H1 (cell line): ENCODE measurements at regions not wholly inside any gene's neighbourhood (a gene's known extent, or its start where the extent isn't known, plus 50 kb on each side); places are given as distances from the start of the nearest gene placed in this dataset.

Experiments
- CTCF ChIA-PET: fragments of 300-600 bp; sonication (Branson Sonifier 250); formaldehyde crosslinking; loops from one replicate; lab custom pipeline; 2021; ENCODE audit not compliant: partially characterized antibody; lab: Charles Lee
- POLR2A ChIA-PET: fragments of 300-600 bp; sonication (Branson Sonifier 250); formaldehyde crosslinking; loops from one replicate; lab custom pipeline; 2021; ENCODE audit warnings: inconsistent platforms; ENCODE audit not compliant: partially characterized antibody; lab: Charles Lee
- DNase-seq, 2 experiments: peaks; one replicate each; pipeline versions ENCODE4 v3.0.0 to v3.0.0-alpha.2; 2010 to 2022; ENCODE audit warnings: low spot score in 2 of 2, low read depth in 1 of 2, mixed read lengths in 1 of 2
- FAIRE-seq: peaks from 2 replicates; lab custom pipeline; 2011; peaks lifted over from hg19 to GRCh38; lab: Jason Lieb, UNC
- H2AFZ ChIP-seq: 2 replicates; pipeline ENCODE4 v1.8.1; 2012; ENCODE audit warnings: low read length, inconsistent platforms
- H2AK5ac ChIP-seq: 2 replicates; pipeline ENCODE4 v1.6.1; 2013; ENCODE audit warnings: low read depth, low read length
- H2BK120ac ChIP-seq: replicated peaks from 2 replicates; pipeline ENCODE3; 2013; ENCODE audit warnings: low read depth, low read length, inconsistent platforms
- H2BK12ac ChIP-seq: 2 replicates; pipeline ENCODE4 v1.6.1; 2013; ENCODE audit warnings: low read depth, low read length
- H2BK15ac ChIP-seq: 2 replicates; pipeline ENCODE4 v1.6.1; 2013; ENCODE audit warnings: low read length
- H2BK20ac ChIP-seq: 2 replicates; pipeline ENCODE4 v1.6.1; 2013; ENCODE audit warnings: low read length
- H2BK5ac ChIP-seq: 2 replicates; pipeline ENCODE4 v1.6.1; 2013; ENCODE audit warnings: low read depth, low read length
- H3K14ac ChIP-seq: 2 replicates; pipeline ENCODE4 v1.6.1; 2013; ENCODE audit warnings: inconsistent platforms; ENCODE audit not compliant: insufficient read length
- H3K18ac ChIP-seq: 2 replicates; pipeline ENCODE4 v1.6.1; 2013; ENCODE audit warnings: low read length; ENCODE audit errors: extremely low read depth
- H3K23ac ChIP-seq: 2 replicates; pipeline ENCODE4 v1.6.1; 2013; ENCODE audit warnings: inconsistent platforms; ENCODE audit not compliant: insufficient read length
- H3K23me2 ChIP-seq: 2 replicates; pipeline ENCODE4 v1.6.1; 2013; ENCODE audit warnings: low read depth, low read length
- H3K27ac ChIP-seq: 2 replicates; pipeline ENCODE4 v1.6.1; 2011; ENCODE audit warnings: low read depth, low read length, inconsistent platforms
- H3K27me3 ChIP-seq, 4 experiments: replicated peaks in 1 of 4; 1 replicate in 1 of 4; 2 replicates in 3 of 4; pipeline versions ENCODE4 v1.6.1 to v1.8.1; 2011 to 2013; ENCODE audit warnings: low read length in 3 of 4, mild to moderate bottlenecking in 3 of 4, inconsistent platforms in 2 of 4, mixed read lengths in 2 of 4, moderate library complexity in 1 of 4; ENCODE audit not compliant: control insufficient read depth in 3 of 4, insufficient read depth in 3 of 4; ENCODE audit errors: extremely low read depth in 1 of 4
- H3K36me3 ChIP-seq, 4 experiments: 2 replicates each; pipeline versions ENCODE4 v1.6.1 to v1.8.1; 2011 to 2013; ENCODE audit warnings: mild to moderate bottlenecking in 4 of 4, low read length in 3 of 4, moderate library complexity in 2 of 4, control low read depth in 1 of 4, inconsistent platforms in 1 of 4; ENCODE audit not compliant: insufficient read depth in 4 of 4, control insufficient read depth in 2 of 4
- H3K4ac ChIP-seq: replicated peaks from 2 replicates; pipeline ENCODE3; 2013; ENCODE audit warnings: low read length, low read depth, mixed read lengths, inconsistent platforms; ENCODE audit not compliant: insufficient read length
- H3K4me1 ChIP-seq, 4 experiments: replicated peaks in 1 of 4; 1 replicate in 1 of 4; 2 replicates in 3 of 4; pipeline versions ENCODE4 v1.6.1 to v1.8.1; 2011 to 2013; ENCODE audit warnings: low read length in 3 of 4, inconsistent platforms in 2 of 4, mixed read lengths in 1 of 4; ENCODE audit not compliant: insufficient read depth in 4 of 4, control insufficient read depth in 3 of 4
- H3K4me2 ChIP-seq, 2 experiments: 2 replicates each; pipeline versions ENCODE4 v1.6.1 to v1.8.1; 2011 to 2013; ENCODE audit warnings: low read depth in 2 of 2, low read length in 2 of 2, control low read depth in 1 of 2, inconsistent platforms in 1 of 2, mild to moderate bottlenecking in 1 of 2; ENCODE audit not compliant: insufficient read depth in 1 of 2
- H3K4me3 ChIP-seq, 4 experiments: fragments of 200-600, 300-600 bp in 1 of 4; sonication (generic), shearing (Covaris generic), sonication (Bioruptor Twin) in 1 of 4; 2 replicates each; pipeline versions ENCODE4 v1.5.1 to v1.8.1; 2011 to 2016; ENCODE audit warnings: low read length in 4 of 4, low read depth in 3 of 4, control low read depth in 2 of 4, inconsistent platforms in 2 of 4, mild to moderate bottlenecking in 2 of 4, mixed read lengths in 1 of 4, moderate library complexity in 1 of 4; ENCODE audit not compliant: insufficient read depth in 2 of 4; ENCODE audit errors: extremely low read depth in 1 of 4
- H3K56ac ChIP-seq: replicated peaks from 2 replicates; pipeline ENCODE3; 2013; ENCODE audit warnings: low read depth, mild to moderate bottlenecking, mixed read lengths, low read length, inconsistent platforms; ENCODE audit not compliant: insufficient read length
- H3K79me1 ChIP-seq: 2 replicates; pipeline ENCODE4 v1.6.1; 2013; ENCODE audit warnings: low read depth, low read length, control low read depth
- H3K79me2 ChIP-seq, 2 experiments: 2 replicates each; pipeline versions ENCODE4 v1.6.1 to v1.8.1; 2012 to 2013; ENCODE audit warnings: low read length in 2 of 2, mild to moderate bottlenecking in 2 of 2, inconsistent platforms in 1 of 2; ENCODE audit not compliant: insufficient read depth in 2 of 2, control insufficient read depth in 1 of 2
- H3K9ac ChIP-seq, 4 experiments: replicated peaks in 1 of 4; 1 replicate in 1 of 4; 2 replicates in 3 of 4; pipeline versions ENCODE4 v1.6.1 to v1.8.1; 2011 to 2013; ENCODE audit warnings: low read depth in 3 of 4, low read length in 3 of 4, control low read depth in 2 of 4, mild to moderate bottlenecking in 2 of 4, moderate library complexity in 2 of 4, inconsistent platforms in 1 of 4; ENCODE audit errors: extremely low read depth in 1 of 4
- H3K9me3 ChIP-seq, 2 experiments: 2 replicates each; pipeline versions ENCODE4 v1.6.1 to v1.8.1; 2012 to 2013; ENCODE audit warnings: mild to moderate bottlenecking in 2 of 2, moderate library complexity in 2 of 2, control low read depth in 1 of 2, inconsistent platforms in 1 of 2, low read depth in 1 of 2, low read length in 1 of 2, mixed read lengths in 1 of 2; ENCODE audit not compliant: insufficient read depth in 2 of 2
- H4K20me1 ChIP-seq, 2 experiments: replicated peaks in 1 of 2; 2 replicates each; pipeline versions ENCODE3 to v1.8.1; 2011 to 2013; ENCODE audit warnings: inconsistent platforms in 2 of 2, low read length in 2 of 2, mild to moderate bottlenecking in 1 of 2; ENCODE audit not compliant: insufficient read depth in 2 of 2, control insufficient read depth in 1 of 2
- H4K5ac ChIP-seq: 2 replicates; pipeline ENCODE4 v1.6.1; 2013; ENCODE audit warnings: low read length, low read depth, mixed read lengths, inconsistent platforms; ENCODE audit not compliant: insufficient read length
- H4K8ac ChIP-seq: 2 replicates; pipeline ENCODE4 v1.8.0; 2013; ENCODE audit warnings: mild to moderate bottlenecking, moderate library complexity, low read length, inconsistent platforms; ENCODE audit not compliant: insufficient read depth; ENCODE audit errors: extremely low read depth
- H4K91ac ChIP-seq: replicated peaks from 2 replicates; pipeline ENCODE3; 2013; ENCODE audit warnings: low read length, mixed read lengths, inconsistent platforms; ENCODE audit not compliant: insufficient read length
- CBX5 ChIP-seq: fragments of 300-800, 300-1000 bp; sonication (generic); IDR thresholded peaks from 2 replicates; pipeline ENCODE4 v1.7.1; 2016; ENCODE audit warnings: antibody characterized with exemption, low read length, low read depth
- EGR1 ChIP-seq: IDR thresholded peaks from 2 replicates; pipeline ENCODE4 v1.6.1; 2011; ENCODE audit warnings: low read depth, low read length, borderline replicate concordance
- JUND ChIP-seq: IDR thresholded peaks from 2 replicates; pipeline ENCODE4 v1.6.1; 2011; ENCODE audit warnings: mild to moderate bottlenecking, improper control_type of control experiment, low read length
- KDM1A ChIP-seq: fragments of 200-600, 300-600 bp; sonication (generic); IDR thresholded peaks from 2 replicates; pipeline ENCODE4 v1.7.1; 2016; ENCODE audit warnings: mild to moderate bottlenecking, low read length, borderline replicate concordance
- PHF8 ChIP-seq: fragments of 200-600 bp; sonication (generic); conservative IDR thresholded peaks from 2 replicates; pipeline ENCODE4 v1.7.1; 2012; ENCODE audit warnings: low read depth, mild to moderate bottlenecking, inconsistent platforms, low read length, moderate library complexity
- POLR2AphosphoS5 ChIP-seq: IDR thresholded peaks from 2 replicates; pipeline ENCODE4 v1.6.1; 2011; ENCODE audit warnings: low read depth, low read length
- SIN3A ChIP-seq, 2 experiments: IDR thresholded peaks in 1 of 2; conservative IDR thresholded peaks in 1 of 2; 2 replicates each; pipeline ENCODE4 v1.6.1; 2011 to 2012; ENCODE audit warnings: low read length in 2 of 2, improper control_type of control experiment in 1 of 2, low read depth in 1 of 2, mild to moderate bottlenecking in 1 of 2
- SIX5 ChIP-seq: IDR thresholded peaks from 2 replicates; pipeline ENCODE4 v1.6.1; 2011; ENCODE audit warnings: mild to moderate bottlenecking, low read depth, low read length
- SP4 ChIP-seq: IDR thresholded peaks from 2 replicates; pipeline ENCODE4 v1.6.1; 2012; ENCODE audit warnings: low read length, inconsistent platforms
- SRF ChIP-seq: IDR thresholded peaks from 2 replicates; pipeline ENCODE4 v1.6.1; 2011; ENCODE audit warnings: mild to moderate bottlenecking, low read depth, low read length, moderate library complexity
- TAF1 ChIP-seq: IDR thresholded peaks from 2 replicates; pipeline ENCODE4 v1.6.1; 2011; ENCODE audit warnings: mild to moderate bottlenecking, low read depth, low read length
- TCF12 ChIP-seq: IDR thresholded peaks from 2 replicates; pipeline ENCODE4 v1.6.1; 2011; ENCODE audit warnings: low read depth, mild to moderate bottlenecking, low read length
- WGBS, 2 experiments: shearing (Covaris generic) in 1 of 2; methylation state at CpG; one replicate each; pipeline versions ENCODE4 v1.1.6 to v1.1.7; 2013 to 2015; ENCODE audit warnings: low lambda C conversion rate in 2 of 2, mixed read lengths in 2 of 2, inconsistent platforms in 1 of 2, low coverage in 1 of 2, missing lambda C conversion rate in 1 of 2; ENCODE audit not compliant: insufficient replicate concordance in 2 of 2, insufficient coverage in 1 of 2, insufficient read length in 1 of 2; ENCODE audit errors: extremely low coverage in 1 of 2, missing lambda C conversion rate in 1 of 2; 5-methylcytosine and 5-hydroxymethylcytosine counted together
- TF ChIP-seq, protein P1 (sequence below): IDR thresholded peaks from 2 replicates; pipeline ENCODE4 v1.6.1; 2011; ENCODE audit warnings: low read depth, mild to moderate bottlenecking, low read length; ENCODE audit not compliant: insufficient read depth

DNA sequence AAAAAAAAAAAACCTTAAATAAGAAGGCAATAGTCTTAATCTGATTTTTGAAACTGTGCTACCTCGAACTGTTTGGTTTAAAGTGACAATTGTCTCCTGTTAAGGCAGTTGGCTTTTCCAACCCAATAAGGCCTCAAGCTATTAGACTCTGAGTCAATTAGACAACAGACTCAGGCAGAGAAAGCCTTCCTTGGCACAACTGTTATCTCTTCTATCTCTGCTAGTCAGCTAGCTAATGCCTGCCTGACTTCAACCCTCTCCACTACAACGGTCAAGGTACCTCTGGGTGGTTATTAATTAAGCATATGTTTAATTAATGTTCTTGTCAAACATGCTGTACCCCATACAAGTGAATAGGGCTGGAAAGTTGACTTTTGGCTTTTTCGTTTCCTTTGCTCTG lies 110.2 kb upstream of the NLGN1 start:
- DNase-seq (no peak), FAIRE-seq (no peak)
- no peaks in the 10 kb centered on the region for H4K20me1 ChIP-seq
- H2BK20ac ChIP-seq, result no peak overlapping the region
- no peak overlapping the region for H2AFZ ChIP-seq
- H3K79me1 ChIP-seq, result no peaks in the 10 kb centered on the region
- H3K14ac ChIP-seq, result no peak overlapping the region
- H3K23me2 ChIP-seq, result peaks cover 2% of the 10 kb centered on the region; the same call in 1 of the 2 replicates
- H3K4me3 ChIP-seq, result no peak overlapping the region
- H4K91ac ChIP-seq, result no peak overlapping the region
- no peak overlapping the region for H2AK5ac ChIP-seq
- peaks cover 0 to 4% (median 0%) of the 10 kb centered on the region in 4 experiments; a peak in 1 of 7 replicates for H3K4me1 ChIP-seq
- no peaks in the 10 kb centered on the region for H3K9me3 ChIP-seq
- H4K8ac ChIP-seq, result no peak overlapping the region
- H2BK5ac ChIP-seq, result no peak overlapping the region
- no peaks in the 10 kb centered on the region for H3K27me3 ChIP-seq
- no peak overlapping the region for H3K4me2 ChIP-seq
- ChIA-PET POLR2A (no interaction called here), CTCF (interaction anchor here (0.6 to 1.8 kb wide), 3 partner anchors 8 to 296 kb away, joined by 3 to 5 read pairs (median 4); no protein-coding TSS in a partner anchor)
- no peak overlapping the region for H3K4ac ChIP-seq
- no peak overlapping the region for H3K56ac ChIP-seq
- H2BK12ac ChIP-seq, result no peak overlapping the region
- H4K5ac ChIP-seq, result no peak overlapping the region
- H3K79me2 ChIP-seq, result no peaks in the 10 kb centered on the region
- no peak overlapping the region for H2BK120ac ChIP-seq
- H3K9ac ChIP-seq, result no peak overlapping the region
- no peak overlapping the region for H3K27ac ChIP-seq
- 87% methylated on average over 3 of the region's 3 CpGs; no CpG with 5 or more reads in 1 of the 2 experiments for WGBS, 2 experiments
- no peak overlapping the region for H2BK15ac ChIP-seq
- no peak overlapping the region for H3K23ac ChIP-seq
- no peaks in the 10 kb centered on the region; a peak in 1 of 8 replicates for H3K36me3 ChIP-seq
- no peak overlapping the region for H3K18ac ChIP-seq
- TF ChIP-seq KDM1A (no peak), CBX5 (no peak), JUND (no peak), SRF (no peak), TCF12 (no peak), SIN3A (conservative IDR thresholded peaks at IDR 0.05 in 1 of 2, IDR thresholded peaks at IDR 0.05 in 1 of 2; ENCODE audit: low read depth in 1 of 2, low read length in 2 of 2) (no peak), EGR1 (no peak), PHF8 (no peak), SIX5 (no peak), SP4 (no peak), POLR2AphosphoS5 (no peak), TAF1 (no peak)
- TF ChIP-seq, protein P1, sequence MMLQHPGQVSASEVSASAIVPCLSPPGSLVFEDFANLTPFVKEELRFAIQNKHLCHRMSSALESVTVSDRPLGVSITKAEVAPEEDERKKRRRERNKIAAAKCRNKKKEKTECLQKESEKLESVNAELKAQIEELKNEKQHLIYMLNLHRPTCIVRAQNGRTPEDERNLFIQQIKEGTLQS, result no peak
